H1 (cell line): ENCODE measurements at regions not wholly inside any gene's neighbourhood (a gene's known extent, or its start where the extent isn't known, plus 50 kb on each side); places are given as distances from the start of the nearest gene placed in this dataset.

Experiments
- CTCF ChIA-PET: fragments of 300-600 bp; sonication (Branson Sonifier 250); formaldehyde crosslinking; loops from one replicate; lab custom pipeline; 2021; ENCODE audit not compliant: partially characterized antibody; lab: Charles Lee
- POLR2A ChIA-PET: fragments of 300-600 bp; sonication (Branson Sonifier 250); formaldehyde crosslinking; loops from one replicate; lab custom pipeline; 2021; ENCODE audit warnings: inconsistent platforms; ENCODE audit not compliant: partially characterized antibody; lab: Charles Lee
- DNase-seq, 2 experiments: peaks; one replicate each; pipeline versions ENCODE4 v3.0.0 to v3.0.0-alpha.2; 2010 to 2022; ENCODE audit warnings: low spot score in 2 of 2, low read depth in 1 of 2, mixed read lengths in 1 of 2
- FAIRE-seq: peaks from 2 replicates; lab custom pipeline; 2011; peaks lifted over from hg19 to GRCh38; lab: Jason Lieb, UNC
- H2AFZ ChIP-seq: 2 replicates; pipeline ENCODE4 v1.8.1; 2012; ENCODE audit warnings: low read length, inconsistent platforms
- H2AK5ac ChIP-seq: 2 replicates; pipeline ENCODE4 v1.6.1; 2013; ENCODE audit warnings: low read depth, low read length
- H2BK120ac ChIP-seq: replicated peaks from 2 replicates; pipeline ENCODE3; 2013; ENCODE audit warnings: low read depth, low read length, inconsistent platforms
- H2BK12ac ChIP-seq: 2 replicates; pipeline ENCODE4 v1.6.1; 2013; ENCODE audit warnings: low read depth, low read length
- H2BK15ac ChIP-seq: 2 replicates; pipeline ENCODE4 v1.6.1; 2013; ENCODE audit warnings: low read length
- H2BK20ac ChIP-seq: 2 replicates; pipeline ENCODE4 v1.6.1; 2013; ENCODE audit warnings: low read length
- H2BK5ac ChIP-seq: 2 replicates; pipeline ENCODE4 v1.6.1; 2013; ENCODE audit warnings: low read depth, low read length
- H3K14ac ChIP-seq: 2 replicates; pipeline ENCODE4 v1.6.1; 2013; ENCODE audit warnings: inconsistent platforms; ENCODE audit not compliant: insufficient read length
- H3K18ac ChIP-seq: 2 replicates; pipeline ENCODE4 v1.6.1; 2013; ENCODE audit warnings: low read length; ENCODE audit errors: extremely low read depth
- H3K23ac ChIP-seq: 2 replicates; pipeline ENCODE4 v1.6.1; 2013; ENCODE audit warnings: inconsistent platforms; ENCODE audit not compliant: insufficient read length
- H3K23me2 ChIP-seq: 2 replicates; pipeline ENCODE4 v1.6.1; 2013; ENCODE audit warnings: low read depth, low read length
- H3K27ac ChIP-seq: 2 replicates; pipeline ENCODE4 v1.6.1; 2011; ENCODE audit warnings: low read depth, low read length, inconsistent platforms
- H3K27me3 ChIP-seq, 4 experiments: replicated peaks in 1 of 4; 1 replicate in 1 of 4; 2 replicates in 3 of 4; pipeline versions ENCODE4 v1.6.1 to v1.8.1; 2011 to 2013; ENCODE audit warnings: low read length in 3 of 4, mild to moderate bottlenecking in 3 of 4, inconsistent platforms in 2 of 4, mixed read lengths in 2 of 4, moderate library complexity in 1 of 4; ENCODE audit not compliant: control insufficient read depth in 3 of 4, insufficient read depth in 3 of 4; ENCODE audit errors: extremely low read depth in 1 of 4
- H3K36me3 ChIP-seq, 4 experiments: 2 replicates each; pipeline versions ENCODE4 v1.6.1 to v1.8.1; 2011 to 2013; ENCODE audit warnings: mild to moderate bottlenecking in 4 of 4, low read length in 3 of 4, moderate library complexity in 2 of 4, control low read depth in 1 of 4, inconsistent platforms in 1 of 4; ENCODE audit not compliant: insufficient read depth in 4 of 4, control insufficient read depth in 2 of 4
- H3K4ac ChIP-seq: replicated peaks from 2 replicates; pipeline ENCODE3; 2013; ENCODE audit warnings: low read length, low read depth, mixed read lengths, inconsistent platforms; ENCODE audit not compliant: insufficient read length
- H3K4me1 ChIP-seq, 4 experiments: replicated peaks in 1 of 4; 1 replicate in 1 of 4; 2 replicates in 3 of 4; pipeline versions ENCODE4 v1.6.1 to v1.8.1; 2011 to 2013; ENCODE audit warnings: low read length in 3 of 4, inconsistent platforms in 2 of 4, mixed read lengths in 1 of 4; ENCODE audit not compliant: insufficient read depth in 4 of 4, control insufficient read depth in 3 of 4
- H3K4me2 ChIP-seq, 2 experiments: 2 replicates each; pipeline versions ENCODE4 v1.6.1 to v1.8.1; 2011 to 2013; ENCODE audit warnings: low read depth in 2 of 2, low read length in 2 of 2, control low read depth in 1 of 2, inconsistent platforms in 1 of 2, mild to moderate bottlenecking in 1 of 2; ENCODE audit not compliant: insufficient read depth in 1 of 2
- H3K4me3 ChIP-seq, 4 experiments: fragments of 200-600, 300-600 bp in 1 of 4; sonication (generic), shearing (Covaris generic), sonication (Bioruptor Twin) in 1 of 4; 2 replicates each; pipeline versions ENCODE4 v1.5.1 to v1.8.1; 2011 to 2016; ENCODE audit warnings: low read length in 4 of 4, low read depth in 3 of 4, control low read depth in 2 of 4, inconsistent platforms in 2 of 4, mild to moderate bottlenecking in 2 of 4, mixed read lengths in 1 of 4, moderate library complexity in 1 of 4; ENCODE audit not compliant: insufficient read depth in 2 of 4; ENCODE audit errors: extremely low read depth in 1 of 4
- H3K56ac ChIP-seq: replicated peaks from 2 replicates; pipeline ENCODE3; 2013; ENCODE audit warnings: low read depth, mild to moderate bottlenecking, mixed read lengths, low read length, inconsistent platforms; ENCODE audit not compliant: insufficient read length
- H3K79me1 ChIP-seq: 2 replicates; pipeline ENCODE4 v1.6.1; 2013; ENCODE audit warnings: low read depth, low read length, control low read depth
- H3K79me2 ChIP-seq, 2 experiments: 2 replicates each; pipeline versions ENCODE4 v1.6.1 to v1.8.1; 2012 to 2013; ENCODE audit warnings: low read length in 2 of 2, mild to moderate bottlenecking in 2 of 2, inconsistent platforms in 1 of 2; ENCODE audit not compliant: insufficient read depth in 2 of 2, control insufficient read depth in 1 of 2
- H3K9ac ChIP-seq, 4 experiments: replicated peaks in 1 of 4; 1 replicate in 1 of 4; 2 replicates in 3 of 4; pipeline versions ENCODE4 v1.6.1 to v1.8.1; 2011 to 2013; ENCODE audit warnings: low read depth in 3 of 4, low read length in 3 of 4, control low read depth in 2 of 4, mild to moderate bottlenecking in 2 of 4, moderate library complexity in 2 of 4, inconsistent platforms in 1 of 4; ENCODE audit errors: extremely low read depth in 1 of 4
- H3K9me3 ChIP-seq, 2 experiments: 2 replicates each; pipeline versions ENCODE4 v1.6.1 to v1.8.1; 2012 to 2013; ENCODE audit warnings: mild to moderate bottlenecking in 2 of 2, moderate library complexity in 2 of 2, control low read depth in 1 of 2, inconsistent platforms in 1 of 2, low read depth in 1 of 2, low read length in 1 of 2, mixed read lengths in 1 of 2; ENCODE audit not compliant: insufficient read depth in 2 of 2
- H4K20me1 ChIP-seq, 2 experiments: replicated peaks in 1 of 2; 2 replicates each; pipeline versions ENCODE3 to v1.8.1; 2011 to 2013; ENCODE audit warnings: inconsistent platforms in 2 of 2, low read length in 2 of 2, mild to moderate bottlenecking in 1 of 2; ENCODE audit not compliant: insufficient read depth in 2 of 2, control insufficient read depth in 1 of 2
- H4K5ac ChIP-seq: 2 replicates; pipeline ENCODE4 v1.6.1; 2013; ENCODE audit warnings: low read length, low read depth, mixed read lengths, inconsistent platforms; ENCODE audit not compliant: insufficient read length
- H4K8ac ChIP-seq: 2 replicates; pipeline ENCODE4 v1.8.0; 2013; ENCODE audit warnings: mild to moderate bottlenecking, moderate library complexity, low read length, inconsistent platforms; ENCODE audit not compliant: insufficient read depth; ENCODE audit errors: extremely low read depth
- H4K91ac ChIP-seq: replicated peaks from 2 replicates; pipeline ENCODE3; 2013; ENCODE audit warnings: low read length, mixed read lengths, inconsistent platforms; ENCODE audit not compliant: insufficient read length
- CREB1 ChIP-seq: IDR thresholded peaks from 2 replicates; pipeline ENCODE4 v1.6.1; 2012; ENCODE audit warnings: inconsistent platforms
- EGR1 ChIP-seq: IDR thresholded peaks from 2 replicates; pipeline ENCODE4 v1.6.1; 2011; ENCODE audit warnings: low read depth, low read length, borderline replicate concordance
- GABPA ChIP-seq: IDR thresholded peaks from 2 replicates; pipeline ENCODE4 v1.6.1; 2011; ENCODE audit warnings: mild to moderate bottlenecking, low read length, moderate library complexity, borderline replicate concordance; ENCODE audit not compliant: insufficient read depth
- HDAC2 ChIP-seq, 2 experiments: fragments of 300-600 bp in 1 of 2; sonication (generic) in 1 of 2; IDR thresholded peaks; 2 replicates each; pipeline ENCODE4 v1.6.1; 2011 to 2012; ENCODE audit warnings: low read depth in 2 of 2, low read length in 2 of 2, mild to moderate bottlenecking in 2 of 2, moderate library complexity in 2 of 2, borderline replicate concordance in 1 of 2, inconsistent platforms in 1 of 2
- MAFK ChIP-seq: IDR thresholded peaks from 2 replicates; pipeline ENCODE4 v1.6.1; 2012; ENCODE audit warnings: low read depth, mild to moderate bottlenecking, improper control_type of control experiment, low read length
- NANOG ChIP-seq: IDR thresholded peaks from 2 replicates; pipeline ENCODE4 v1.6.1; 2011; ENCODE audit warnings: low read length, low read depth, mild to moderate bottlenecking, inconsistent platforms; ENCODE audit not compliant: insufficient read depth, poor library complexity, severe bottlenecking
- SP4 ChIP-seq: IDR thresholded peaks from 2 replicates; pipeline ENCODE4 v1.6.1; 2012; ENCODE audit warnings: low read length, inconsistent platforms
- whole genome bisulfite sequencing, 2 experiments: shearing (Covaris generic) in 1 of 2; methylation state at CpG; one replicate each; pipeline versions ENCODE4 v1.1.6 to v1.1.7; 2013 to 2015; ENCODE audit warnings: low lambda C conversion rate in 2 of 2, mixed read lengths in 2 of 2, inconsistent platforms in 1 of 2, low coverage in 1 of 2, missing lambda C conversion rate in 1 of 2; ENCODE audit not compliant: insufficient replicate concordance in 2 of 2, insufficient coverage in 1 of 2, insufficient read length in 1 of 2; ENCODE audit errors: extremely low coverage in 1 of 2, missing lambda C conversion rate in 1 of 2; 5-methylcytosine and 5-hydroxymethylcytosine counted together
- TF ChIP-seq, protein P1 (sequence below): IDR thresholded peaks from 2 replicates; pipeline ENCODE4 v1.6.1; 2011; ENCODE audit warnings: low read depth, mild to moderate bottlenecking, low read length; ENCODE audit not compliant: insufficient read depth

DNA sequence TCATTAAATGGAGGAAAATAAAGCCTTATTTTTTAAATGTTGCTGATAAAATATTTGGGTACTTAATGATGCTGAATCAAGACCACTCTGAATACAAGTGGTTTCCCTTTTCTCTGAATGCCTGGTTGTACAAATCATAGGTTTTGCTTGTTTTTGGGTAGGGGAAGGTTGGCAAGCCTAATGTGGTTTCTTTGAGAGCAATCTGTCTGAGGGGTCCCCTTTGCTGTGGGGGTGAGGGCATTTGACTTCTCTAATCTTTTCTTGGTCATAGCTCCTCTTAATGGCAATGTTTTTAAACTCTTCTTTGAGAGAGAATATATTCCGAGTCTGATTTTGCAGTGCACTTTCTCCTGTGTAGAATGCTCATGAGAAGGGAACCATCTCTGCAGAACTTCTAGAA, 99.2 kb downstream of the SOX4 start:
- Histone ChIP-seq H3K4me2 (peak overlapping the region; percentile 42 to 55), H4K20me1 (no peaks in the 10 kb centered on the region), H4K91ac (peak overlapping the region; percentile 56), H2BK15ac (no peak overlapping the region), H3K23ac (no peak overlapping the region), H3K79me1 (no peaks in the 10 kb centered on the region; the same call in 1 of the 2 replicates), H2BK12ac (no peak overlapping the region), H3K79me2 (peaks cover 11 to 86% of the 10 kb centered on the region in 2 experiments), H3K9me3 (peaks cover 5 to 8% of the 10 kb centered on the region in 2 experiments), H3K27ac (peak overlapping the region; percentile 36; the same call in 1 of the 2 replicates), H3K9ac (no peak overlapping the region), H2BK20ac (peak overlapping the region; percentile 94; the same call in 1 of the 2 replicates), H2BK5ac (peak overlapping the region; percentile 92; the same call in 1 of the 2 replicates), H3K18ac (peak overlapping the region; percentile 62), H3K4ac (peak overlapping the region; percentile 46), H2BK120ac (peak overlapping the region; percentile 3), H2AK5ac (peak overlapping the region; percentile 75; the same call in 1 of the 2 replicates), H2AFZ (no peak overlapping the region), H4K5ac (peak overlapping the region; percentile 27), H3K4me1 (peaks cover 4 to 19% (median 9%) of the 10 kb centered on the region in 4 experiments; a peak in 5 of 7 replicates), H3K56ac (no peak overlapping the region), H3K4me3 (peak overlapping the region in 1 of 4 experiments; percentile 48; a peak in 3 of 8 replicates), H3K14ac (no peak overlapping the region), H4K8ac (no peak overlapping the region), H3K27me3 (no peaks in the 10 kb centered on the region), H3K36me3 (peaks cover 0 to 11% (median 3%) of the 10 kb centered on the region in 4 experiments; a peak in 3 of 8 replicates), H3K23me2 (no peaks in the 10 kb centered on the region)
- WGBS, 2 experiments = 17% methylated on average over 1 of the region's 1 CpG; no CpG with 5 or more reads in 1 of the 2 experiments
- FAIRE-seq (no peak), DNase-seq (peak in 1 of 2 experiments; percentile 35)
- no peak for TF ChIP-seq SP4
- TF ChIP-seq, protein P1, sequence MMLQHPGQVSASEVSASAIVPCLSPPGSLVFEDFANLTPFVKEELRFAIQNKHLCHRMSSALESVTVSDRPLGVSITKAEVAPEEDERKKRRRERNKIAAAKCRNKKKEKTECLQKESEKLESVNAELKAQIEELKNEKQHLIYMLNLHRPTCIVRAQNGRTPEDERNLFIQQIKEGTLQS = no peak
- TF ChIP-seq GABPA = no peak
- TF ChIP-seq NANOG = no peak
- no peak for TF ChIP-seq EGR1
- TF ChIP-seq CREB1 = no peak
- no peak for TF ChIP-seq MAFK
- no peak for TF ChIP-seq HDAC2 (IDR thresholded peaks at IDR 0.05; ENCODE audit: borderline replicate concordance in 1 of 2, low read depth in 2 of 2, low read length in 2 of 2)
- ChIA-PET POLR2A (interaction anchor here (0.6 to 1.5 kb wide), 2 partner anchors 47 to 208 kb away, joined by 4 to 5 read pairs; no protein-coding TSS in a partner anchor), CTCF (interaction anchor here (0.9 kb wide), 1 partner anchor 50 kb away, joined by 4 read pairs; no protein-coding TSS in a partner anchor)
